ENCODE measurements at regions not wholly inside any gene's neighbourhood (a gene's known extent, or its start where the extent isn't known, plus 50 kb on each side); places are given as distances from the start of the nearest gene placed in this dataset.
"Not testable (repeated sequence)": the region's sequence is repeated elsewhere in the genome, so short reads cannot be mapped to it uniquely, and the experiment has no call there.

- no peak for TF ChIP-seq CTCF (IDR thresholded peaks at IDR 0.05; ENCODE audit: control insufficient read depth, insufficient read depth, low read depth, low read length, missing control alignments)
- DNase-seq (ENCODE audit: low read depth), result no peak
- H3K4me3 ChIP-seq (ENCODE audit: control insufficient read depth, low read depth, low read length), result no peak overlapping the region
Observed at GRCh38 chr13:97768134-97768533, 185.3 kb upstream of the IPO5 start.

GRCh38 chr13:97770231-97770630 lies 183.2 kb upstream of the IPO5 start:
- not testable (repeated sequence) for DNase-seq (ENCODE audit: low read depth); H3K4me3 ChIP-seq (ENCODE audit: control insufficient read depth, low read depth, low read length)

- not testable (repeated sequence) for DNase-seq (ENCODE audit: low read depth); H3K4me3 ChIP-seq (ENCODE audit: control insufficient read depth, low read depth, low read length)
Observed at GRCh38 chr13:97772466-97772865, 181.0 kb upstream of the IPO5 start.

GRCh38 chr13:97774391-97775100 lies 178.9 kb upstream of the IPO5 start:
- H3K4me3 ChIP-seq (ENCODE audit: control insufficient read depth, low read depth, low read length); DNase-seq (ENCODE audit: low read depth): not testable (repeated sequence)

- no peak for DNase-seq (ENCODE audit: low read depth)
- H3K4me3 ChIP-seq (ENCODE audit: control insufficient read depth, low read depth, low read length), result no peak overlapping the region
- no peak for TF ChIP-seq CTCF (IDR thresholded peaks at IDR 0.05; ENCODE audit: control insufficient read depth, insufficient read depth, low read depth, low read length, missing control alignments)
Observed at GRCh38 chr13:97780486-97780885, 173.0 kb upstream of the IPO5 start.

- no peak for DNase-seq (ENCODE audit: low read depth)
- no peak for TF ChIP-seq CTCF (IDR thresholded peaks at IDR 0.05; ENCODE audit: control insufficient read depth, insufficient read depth, low read depth, low read length, missing control alignments)
- no peak overlapping the region for H3K4me3 ChIP-seq (ENCODE audit: control insufficient read depth, low read depth, low read length)
Observed at GRCh38 chr13:97781891-97782305, 171.6 kb upstream of the IPO5 start.

- no peak for DNase-seq (ENCODE audit: low read depth)
- no peak for TF ChIP-seq CTCF (IDR thresholded peaks at IDR 0.05; ENCODE audit: control insufficient read depth, insufficient read depth, low read depth, low read length, missing control alignments)
- no peak overlapping the region for H3K4me3 ChIP-seq (ENCODE audit: control insufficient read depth, low read depth, low read length)
Observed at GRCh38 chr13:97786510-97786909, 167.0 kb upstream of the IPO5 start.

- TF ChIP-seq CTCF (IDR thresholded peaks at IDR 0.05; ENCODE audit: control insufficient read depth, insufficient read depth, low read depth, low read length, missing control alignments), result no peak
- DNase-seq (ENCODE audit: low read depth), result no peak
- H3K4me3 ChIP-seq (ENCODE audit: control insufficient read depth, low read depth, low read length), result no peak overlapping the region
Observed at GRCh38 chr13:97797553-97797952, 155.9 kb upstream of the IPO5 start.

Measured in AG09309 (cell line).